COLO829 (cell line): ENCODE measurements at regions not wholly inside any gene's neighbourhood (a gene's known extent, or its start where the extent isn't known, plus 50 kb on each side); places are given as distances from the start of the nearest gene placed in this dataset.
"Not testable (repeated sequence)": the region's sequence is repeated elsewhere in the genome, so short reads cannot be mapped to it uniquely, and the experiment has no call there.

ENCODE experiments used
- DNase-seq: peaks from one replicate; pipeline ENCODE4 v3.0.0; 2012; ENCODE audit warnings: low spot score

- DNase-seq, result no peak
Observed at GRCh38 chr6:27669624-27670301, 196.9 kb upstream of the ZNF184 start.

DNA sequence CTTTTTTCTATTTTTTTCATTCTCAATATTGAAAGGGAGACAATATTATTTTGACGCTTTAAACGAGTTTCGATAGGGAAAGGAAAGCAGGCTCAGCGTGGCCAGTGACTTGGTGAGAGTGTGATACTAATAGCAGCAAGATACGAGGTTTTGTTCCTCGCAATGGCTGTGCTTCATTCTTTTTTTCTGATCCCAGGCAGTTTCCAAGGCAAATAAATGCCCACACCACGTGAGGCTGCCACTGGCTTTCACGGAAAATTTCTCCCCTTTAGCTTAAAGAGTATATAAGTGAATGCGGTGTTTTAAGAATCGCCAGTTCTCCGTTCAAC lies 196.4 kb upstream of the ZNF184 start:
- no peak for DNase-seq

GRCh38 chr6:27668442-27669294 lies 195.8 kb upstream of the ZNF184 start:
- DNase-seq, result peak; percentile 92

GRCh38 chr6:27667657-27668441 lies 194.9 kb upstream of the ZNF184 start:
- no peak for DNase-seq

- no peak for DNase-seq
Observed at GRCh38 chr6:27667016-27667656, 194.2 kb upstream of the ZNF184 start.

GRCh38 chr6:27662769-27663168 lies 189.9 kb upstream of the ZNF184 start:
- DNase-seq, result no peak

GRCh38 chr6:27662212-27662611 lies 189.3 kb upstream of the ZNF184 start:
- DNase-seq, result not testable (repeated sequence)

DNA sequence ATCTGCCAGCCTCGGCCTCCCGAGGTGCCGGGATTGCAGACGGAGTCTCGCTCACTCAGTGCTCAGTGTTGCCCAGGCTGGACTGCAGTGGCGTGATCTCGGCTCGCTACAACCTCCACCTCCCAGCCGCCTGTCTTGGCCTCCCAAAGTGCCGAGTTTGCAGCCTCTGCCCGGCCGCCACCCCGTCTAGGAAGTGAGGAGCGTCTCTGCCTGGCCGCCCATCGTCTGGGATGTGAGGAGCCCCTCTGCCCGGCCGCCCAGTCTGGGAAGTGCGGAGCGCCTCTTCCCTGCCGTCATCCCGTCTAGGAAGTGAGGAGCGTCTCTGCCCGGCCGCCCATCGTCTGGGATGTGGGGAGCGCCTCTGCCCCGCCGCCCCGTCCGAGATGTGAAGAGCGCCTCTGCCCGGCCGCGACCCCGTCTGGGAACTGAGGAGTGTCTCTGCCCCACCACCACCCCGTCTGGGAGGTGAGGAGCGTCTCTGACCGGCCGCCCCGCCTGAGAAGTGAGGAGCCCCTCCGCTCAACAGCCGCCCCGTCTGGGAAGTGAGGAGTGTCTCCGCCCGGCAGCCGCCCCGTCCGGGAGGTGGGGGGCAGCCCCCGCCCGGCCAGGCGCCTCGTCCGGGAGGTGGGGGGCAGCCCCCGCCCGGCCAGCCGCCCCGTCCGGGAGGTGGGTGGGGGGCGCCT lies 180.4 kb upstream of the ZNF184 start:
- not testable (repeated sequence) for DNase-seq

- no peak for DNase-seq
Observed at GRCh38 chr6:27651371-27651732, 178.4 kb upstream of the ZNF184 start.

- peak; percentile 90 for DNase-seq
Observed at GRCh38 chr6:27650620-27651370, 177.9 kb upstream of the ZNF184 start.

GRCh38 chr6:27644528-27644927 lies 171.6 kb upstream of the ZNF184 start:
- DNase-seq, result no peak

DNA sequence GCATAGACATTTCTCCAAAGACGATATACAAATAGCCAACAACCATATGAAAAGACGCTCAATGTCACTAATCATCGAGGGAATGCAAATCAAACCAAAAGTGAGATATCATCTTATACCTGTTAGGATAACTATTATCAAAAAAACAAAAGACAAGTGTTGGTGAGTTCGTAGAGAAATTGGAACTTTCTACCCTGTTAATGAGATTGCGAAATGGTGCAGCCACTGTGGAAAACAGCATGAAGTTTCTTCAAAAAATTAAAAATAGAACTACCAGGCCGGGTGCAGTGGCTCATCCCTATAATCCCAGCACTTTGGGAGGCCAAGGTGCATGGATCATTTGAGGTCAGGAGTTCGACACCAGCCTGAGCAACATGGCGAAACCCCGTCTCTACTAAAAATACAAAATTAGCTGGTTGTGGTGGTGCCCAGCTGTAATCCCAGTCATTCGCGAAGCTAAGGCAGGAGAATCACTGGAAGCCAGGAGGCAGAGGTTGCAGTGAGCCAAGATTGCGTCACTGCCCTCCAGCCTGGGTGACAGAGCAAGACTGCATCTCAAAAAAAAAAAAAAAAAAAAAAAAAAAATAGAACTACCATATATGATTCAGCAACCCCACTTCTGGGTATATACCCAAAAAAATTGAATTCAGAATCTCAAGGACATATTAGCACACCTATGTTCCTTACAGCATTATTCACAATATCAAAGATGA lies 170.0 kb upstream of the ZNF184 start:
- no peak for DNase-seq

- not testable (repeated sequence) for DNase-seq
Observed at GRCh38 chr6:27635886-27636285, 163.0 kb upstream of the ZNF184 start.

DNA sequence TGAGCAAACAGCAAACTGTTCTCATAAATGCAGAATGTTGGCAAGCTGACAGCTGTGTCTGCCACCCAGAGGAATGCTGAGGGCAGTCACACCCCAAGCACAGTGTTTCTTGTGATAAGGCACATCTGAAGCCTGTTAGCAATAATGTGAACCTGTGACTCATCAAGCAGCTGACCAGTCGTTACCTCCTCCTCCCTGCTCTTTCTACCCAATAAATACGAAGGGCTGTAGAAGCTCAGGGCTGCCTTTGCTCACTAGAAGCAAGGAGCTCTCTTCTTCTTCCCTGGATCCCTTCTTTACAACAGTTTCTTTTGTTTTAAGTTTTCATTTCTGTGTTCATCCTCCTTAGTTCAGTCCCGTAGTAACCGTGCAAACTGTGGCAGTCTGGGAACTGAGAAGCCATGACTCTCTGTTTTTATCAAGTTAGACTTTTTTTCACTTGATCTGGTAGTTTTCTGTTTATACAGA lies 160.3 kb upstream of the ZNF184 start:
- DNase-seq, result not testable (repeated sequence)

DNA sequence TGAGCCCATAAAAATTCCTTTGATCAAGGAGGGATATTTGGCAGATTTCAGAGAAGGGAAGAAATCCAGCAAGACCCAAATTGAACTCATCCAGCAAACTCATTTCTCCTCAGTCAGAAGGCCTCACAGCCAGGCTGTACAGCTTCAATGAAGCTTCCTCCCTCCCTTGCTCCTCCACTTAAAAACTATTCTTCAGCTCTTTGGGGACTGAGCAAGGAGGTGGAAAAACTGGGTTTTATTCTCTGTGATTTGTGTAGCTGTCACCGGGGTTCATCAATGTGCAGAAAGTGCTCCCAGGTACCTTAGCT lies 158.7 kb upstream of the ZNF184 start:
- no peak for DNase-seq

GRCh38 chr6:27630727-27631608 lies 158.1 kb upstream of the ZNF184 start:
- DNase-seq, result peak; percentile 41

GRCh38 chr6:27624694-27625262 lies 151.9 kb upstream of the ZNF184 start:
- DNase-seq, result no peak

DNA sequence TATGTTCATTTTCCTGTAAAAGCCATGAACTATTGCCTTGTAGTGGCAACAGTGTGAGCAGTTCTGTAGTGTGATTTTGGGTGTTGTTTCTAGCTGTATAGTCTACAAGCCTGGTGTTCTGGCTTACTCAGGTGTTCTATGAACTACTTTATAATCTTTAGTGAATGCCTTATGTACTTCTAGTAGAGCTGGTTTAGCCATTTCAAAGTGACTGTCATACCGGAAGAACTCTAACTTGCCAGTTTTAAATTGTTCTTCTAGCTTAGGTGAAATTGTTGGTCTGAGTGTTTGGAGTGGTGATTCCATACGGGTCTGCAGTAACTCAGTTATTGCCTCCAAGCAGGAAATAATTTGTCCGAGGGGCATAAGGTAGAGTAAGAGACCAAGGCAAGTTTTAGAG lies 150.2 kb upstream of the ZNF184 start:
- DNase-seq, result no peak

- no peak for DNase-seq
Observed at GRCh38 chr6:27619436-27619835, 146.5 kb upstream of the ZNF184 start.
